ENCODE measurements at regions not wholly inside any gene's neighbourhood (a gene's known extent, or its start where the extent isn't known, plus 50 kb on each side); places are given as distances from the start of the nearest gene placed in this dataset.

DNA sequence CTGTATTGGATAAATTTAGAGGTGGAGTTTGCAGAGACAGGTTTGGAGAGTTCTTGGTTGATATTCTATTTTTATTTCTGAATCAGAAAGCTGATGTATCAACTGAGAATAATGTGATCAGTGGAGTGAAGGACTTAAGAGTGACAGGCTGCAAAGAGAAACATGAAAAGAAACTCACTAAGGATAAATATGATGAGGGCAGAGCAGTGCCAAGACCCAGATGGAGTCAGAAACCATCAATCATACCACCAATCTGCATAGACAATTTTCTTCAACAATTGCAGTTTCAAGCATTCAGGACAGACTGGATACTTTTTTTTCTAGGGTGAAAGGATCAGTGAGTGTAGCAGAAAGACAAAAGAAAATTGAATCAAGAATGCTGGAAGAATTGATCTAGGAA, 226.7 kb upstream of the NAV3 start:
- H3K4me3 ChIP-seq (replicated peaks; ENCODE audit: low read depth, low read length), result no peak overlapping the region
- DNase-seq (ENCODE audit: extremely low read depth, low read depth), result no peak
- TF ChIP-seq CTCF (IDR thresholded peaks at IDR 0.05; ENCODE audit: low read depth, low read length, missing control alignments), result no peak

DNA sequence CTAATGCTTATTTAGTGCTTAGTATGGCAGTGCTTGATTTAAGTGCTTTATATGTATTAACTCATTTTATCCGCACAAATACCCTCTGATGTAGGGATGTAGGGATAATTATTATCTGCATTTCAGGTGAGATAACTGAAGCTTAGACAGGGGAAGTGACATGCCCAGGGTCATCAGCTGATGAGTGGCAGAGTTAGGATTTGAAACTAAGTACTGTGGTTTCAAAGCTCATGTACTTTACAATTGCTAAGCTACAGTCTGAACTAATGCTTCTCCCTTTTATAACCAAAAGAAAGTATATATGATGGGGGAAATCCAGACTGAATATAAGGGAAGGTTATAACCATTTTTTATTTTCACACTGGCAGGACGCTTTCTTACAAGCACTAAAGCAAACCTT, 229.6 kb upstream of the NAV3 start:
- no peak for DNase-seq (ENCODE audit: extremely low read depth, low read depth)
- no peak for TF ChIP-seq CTCF (IDR thresholded peaks at IDR 0.05; ENCODE audit: low read depth, low read length, missing control alignments)
- no peak overlapping the region for H3K4me3 ChIP-seq (replicated peaks; ENCODE audit: low read depth, low read length)

DNA sequence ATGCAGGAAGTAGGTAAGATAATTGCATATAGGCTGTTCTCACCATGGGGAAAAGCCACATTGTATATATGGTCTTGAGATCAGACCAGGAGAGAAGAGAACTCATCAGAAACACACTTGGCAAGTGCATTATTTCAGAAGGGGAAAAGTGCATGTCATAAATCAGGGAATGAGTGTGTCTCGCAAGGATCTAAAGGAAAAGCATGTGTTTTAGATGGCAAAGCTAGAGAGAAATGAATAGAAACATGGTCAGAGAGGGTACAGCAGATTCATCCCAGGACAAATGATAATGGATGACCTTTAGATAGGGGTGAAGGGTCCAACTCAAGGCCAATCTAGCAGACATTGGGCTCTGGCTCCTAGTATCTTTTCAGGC, 230.2 kb upstream of the NAV3 start:
- no peak for DNase-seq (ENCODE audit: extremely low read depth, low read depth)

DNA sequence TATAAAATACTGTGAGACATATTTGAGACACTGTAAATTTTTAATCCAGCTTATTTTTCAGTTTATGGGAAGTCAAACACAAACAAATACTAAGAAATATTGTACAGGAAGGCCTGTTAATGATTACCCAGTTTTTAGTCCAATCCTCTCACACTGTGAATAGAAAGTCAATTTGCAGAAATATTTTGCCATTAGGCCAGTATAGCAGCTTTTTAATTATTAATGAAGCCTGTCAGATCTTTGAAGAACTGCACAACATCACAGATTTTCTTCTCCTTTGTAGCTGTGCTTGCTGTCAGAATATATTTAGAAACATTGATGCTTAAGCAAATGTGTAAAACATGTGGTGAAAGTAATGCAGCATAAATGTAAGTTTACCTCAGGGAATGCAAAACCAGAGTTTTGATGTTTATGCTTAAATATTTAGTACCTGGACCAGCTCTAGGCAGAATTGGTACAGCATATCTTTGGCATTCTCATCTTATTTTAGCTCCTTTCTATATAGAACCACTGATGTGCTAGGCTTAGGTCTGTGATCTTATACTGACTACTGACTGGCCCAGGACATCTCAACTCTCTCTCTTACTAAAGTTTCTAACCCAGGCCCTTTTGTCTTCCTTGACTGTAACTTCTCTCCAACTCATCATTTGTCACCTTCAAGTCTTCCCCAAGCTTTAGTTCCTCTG, 230.8 kb upstream of the NAV3 start:
- DNase-seq (ENCODE audit: extremely low read depth, low read depth), result no peak
- no peak overlapping the region for H3K4me3 ChIP-seq (replicated peaks; ENCODE audit: low read depth, low read length)
- TF ChIP-seq CTCF (IDR thresholded peaks at IDR 0.05; ENCODE audit: low read depth, low read length, missing control alignments), result no peak

More for the DNA sequence above, 230.2 kb upstream of the NAV3 start:
- no peak for TF ChIP-seq CTCF (IDR thresholded peaks at IDR 0.05; ENCODE audit: low read depth, low read length, missing control alignments)
- H3K4me3 ChIP-seq (replicated peaks; ENCODE audit: low read depth, low read length), result no peak overlapping the region

DNA sequence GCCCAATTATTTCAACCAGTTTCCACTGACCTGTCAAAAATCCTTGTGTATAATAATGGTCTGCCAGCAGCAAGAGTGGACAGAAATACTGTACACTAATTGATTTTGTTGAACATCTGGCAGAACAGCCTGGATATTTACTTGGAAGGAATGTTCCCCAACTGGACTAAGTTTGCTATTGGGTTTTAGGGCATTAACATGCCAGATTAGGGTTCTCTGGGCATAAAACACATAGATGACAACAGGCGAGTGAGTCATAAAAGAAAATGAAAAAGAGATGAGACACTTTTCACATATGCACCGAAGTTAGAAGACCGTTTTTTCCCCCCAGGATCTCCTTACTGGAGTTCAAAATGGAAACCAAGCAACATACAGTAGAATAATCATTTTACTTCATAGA, 236.3 kb upstream of the NAV3 start:
- H3K4me3 ChIP-seq (replicated peaks; ENCODE audit: low read depth, low read length), result no peak overlapping the region
- peak; percentile 15 for DNase-seq (ENCODE audit: extremely low read depth, low read depth)
- TF ChIP-seq CTCF (IDR thresholded peaks at IDR 0.05; ENCODE audit: low read depth, low read length, missing control alignments), result no peak

DNA sequence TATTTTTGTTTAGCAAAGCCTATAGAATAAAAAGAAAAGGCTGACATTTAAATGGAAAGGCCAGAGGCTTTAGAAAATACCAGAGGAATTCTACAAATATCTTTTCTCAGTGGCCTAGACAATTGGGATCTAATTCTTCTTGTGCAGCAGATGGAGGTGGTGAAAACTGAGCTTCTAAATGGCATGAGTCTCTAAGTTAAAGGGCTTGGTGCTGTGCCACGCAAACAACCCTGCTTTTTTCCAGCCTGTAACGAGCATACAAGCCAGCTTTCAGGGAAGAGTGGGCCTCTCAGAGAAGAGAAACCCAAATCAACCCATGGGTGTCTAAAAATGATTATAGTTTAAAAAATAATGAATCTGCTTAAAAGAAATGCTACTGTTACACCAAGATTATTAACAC, 237.9 kb upstream of the NAV3 start:
- TF ChIP-seq CTCF (IDR thresholded peaks at IDR 0.05; ENCODE audit: low read depth, low read length, missing control alignments), result no peak
- no peak for DNase-seq (ENCODE audit: extremely low read depth, low read depth)
- H3K4me3 ChIP-seq (replicated peaks; ENCODE audit: low read depth, low read length), result no peak overlapping the region
